Activated naive CD4-positive, alpha-beta T cell treated with anti-CD3 and anti-CD28 coated beads, Interleukin-2, amount 50 U/mL, for 16 hours (primary cell): ENCODE measurements at regions not wholly inside any gene's neighbourhood (a gene's known extent, or its start where the extent isn't known, plus 50 kb on each side); places are given as distances from the start of the nearest gene placed in this dataset.

Experiments
- DNase-seq: peaks from one replicate; pipeline ENCODE4 v3.0.0-alpha.2; 2020

- no peak for DNase-seq
Measured at GRCh38 chr4:27272217-27272616, 411.6 kb downstream of the STIM2 start.

DNA sequence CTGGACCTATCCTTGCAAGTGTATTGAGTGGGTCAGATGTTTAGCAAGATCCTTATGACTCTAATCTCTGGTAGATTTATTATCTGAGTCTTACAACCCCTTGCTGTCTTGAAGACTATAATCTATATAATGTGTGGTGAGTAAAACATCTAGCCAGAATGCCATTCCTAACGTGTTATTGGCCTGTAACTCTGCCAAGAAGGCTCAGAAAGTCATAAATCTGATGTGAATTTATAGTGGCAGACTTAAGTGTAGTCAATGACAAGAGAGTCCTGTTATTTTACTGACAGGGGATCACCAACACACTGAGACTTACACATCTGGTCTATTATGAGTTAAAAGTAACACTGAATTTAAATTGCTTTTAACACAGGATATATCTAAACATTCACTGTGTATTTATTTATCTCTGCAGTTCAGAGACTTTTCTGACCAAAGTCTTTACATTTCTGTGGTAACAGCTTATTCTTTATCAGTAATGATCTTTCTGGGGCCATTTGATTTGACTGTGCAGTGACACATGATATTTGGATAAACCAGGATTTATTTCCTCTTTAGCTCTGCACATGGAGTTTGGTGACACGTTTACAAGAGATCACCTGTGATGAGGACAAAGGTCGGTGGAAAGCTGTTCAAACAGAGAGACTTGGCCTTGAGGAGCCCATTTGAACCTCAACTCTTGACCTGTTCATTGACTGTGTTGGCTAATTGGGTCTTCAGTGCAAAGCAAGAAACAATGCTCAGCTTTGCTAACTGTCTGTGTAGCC is 415.8 kb downstream of the STIM2 start:
- no peak for DNase-seq

- DNase-seq: no peak
Measured at GRCh38 chr4:27278615-27279375, 418.2 kb downstream of the STIM2 start.

GRCh38 chr4:27288496-27288895 is 427.9 kb downstream of the STIM2 start:
- no peak for DNase-seq

- no peak for DNase-seq
Measured at GRCh38 chr4:27289704-27290103, 429.1 kb downstream of the STIM2 start.

GRCh38 chr4:27293831-27294230 is 433.2 kb downstream of the STIM2 start:
- no peak for DNase-seq

DNA sequence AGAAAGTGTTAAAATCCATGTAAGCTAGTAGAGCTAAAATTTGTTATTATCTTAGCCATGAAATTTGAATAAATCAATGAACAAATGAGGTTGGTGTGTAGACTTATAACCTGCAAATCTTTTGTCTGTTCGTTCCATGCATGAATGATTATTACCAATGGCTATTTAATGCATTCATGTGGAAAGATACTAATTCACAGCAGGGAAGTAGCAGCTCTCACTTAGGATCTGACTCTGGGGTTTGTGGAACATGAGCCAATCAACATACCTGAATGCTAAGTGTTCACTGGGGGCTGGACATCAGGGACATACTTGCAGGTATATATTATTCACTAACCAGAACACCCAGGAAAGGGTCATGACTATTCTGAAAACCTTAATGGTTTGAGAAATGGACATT is 444.1 kb downstream of the STIM2 start:
- DNase-seq: no peak

DNA sequence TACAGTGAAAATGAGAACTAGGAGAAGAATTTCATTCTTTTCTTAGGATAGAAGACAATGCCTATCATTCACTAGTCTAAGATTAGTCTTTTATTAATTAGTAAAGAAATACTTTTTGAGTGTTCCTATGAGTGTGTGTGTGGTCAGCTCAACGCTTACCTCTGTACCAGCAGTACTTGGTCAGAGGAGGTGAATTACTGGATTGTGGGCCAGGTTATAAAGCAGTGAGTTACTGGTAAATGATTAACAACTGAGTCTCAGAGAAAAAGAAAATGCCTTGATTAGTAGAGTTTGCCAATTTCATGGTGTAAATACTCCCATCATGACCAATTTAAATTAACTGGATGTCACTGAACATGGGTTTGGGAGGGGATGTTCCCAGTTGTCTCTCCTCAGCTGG is 444.6 kb downstream of the STIM2 start:
- DNase-seq: no peak

DNA sequence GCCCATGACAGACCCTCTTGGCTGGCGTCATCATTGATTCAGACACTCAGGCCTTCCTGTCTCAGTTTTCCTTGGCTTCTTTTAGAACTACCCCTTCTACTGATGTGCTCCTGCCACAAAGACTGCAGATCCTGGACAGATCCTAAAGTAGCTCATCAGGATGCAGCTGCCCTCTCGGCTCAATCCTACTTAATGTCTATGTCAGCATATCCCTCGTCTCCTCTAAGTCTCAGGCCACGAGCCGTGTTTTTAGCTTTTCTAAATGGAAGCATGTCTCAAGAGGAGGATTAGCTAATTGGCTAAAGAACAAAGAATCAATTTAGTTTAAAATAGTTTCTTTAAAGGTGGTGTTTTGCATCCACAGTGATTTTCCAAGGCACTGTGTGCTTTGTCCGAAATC is 447.7 kb downstream of the STIM2 start:
- no peak for DNase-seq

- no peak for DNase-seq
Measured at GRCh38 chr4:27315625-27316024, 455.0 kb downstream of the STIM2 start.

DNA sequence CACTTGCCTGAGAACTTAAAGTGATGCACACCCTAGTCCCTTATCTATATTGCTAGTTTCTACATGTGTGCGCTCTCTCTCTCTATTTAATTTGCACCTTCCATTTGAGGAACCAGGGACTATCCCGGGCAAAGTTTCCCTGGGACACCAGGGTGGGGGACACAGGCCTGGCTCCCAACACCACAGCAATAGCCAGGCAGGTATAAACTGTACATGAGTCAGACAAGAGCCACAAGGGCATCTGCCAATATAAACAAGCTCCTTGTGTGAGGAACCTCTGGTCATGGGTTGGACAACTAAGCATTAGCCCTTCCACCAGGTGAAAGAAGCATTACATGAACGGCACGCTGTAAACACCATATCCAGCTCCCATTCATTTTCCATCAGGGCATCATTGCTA is 455.5 kb downstream of the STIM2 start:
- DNase-seq: no peak

DNA sequence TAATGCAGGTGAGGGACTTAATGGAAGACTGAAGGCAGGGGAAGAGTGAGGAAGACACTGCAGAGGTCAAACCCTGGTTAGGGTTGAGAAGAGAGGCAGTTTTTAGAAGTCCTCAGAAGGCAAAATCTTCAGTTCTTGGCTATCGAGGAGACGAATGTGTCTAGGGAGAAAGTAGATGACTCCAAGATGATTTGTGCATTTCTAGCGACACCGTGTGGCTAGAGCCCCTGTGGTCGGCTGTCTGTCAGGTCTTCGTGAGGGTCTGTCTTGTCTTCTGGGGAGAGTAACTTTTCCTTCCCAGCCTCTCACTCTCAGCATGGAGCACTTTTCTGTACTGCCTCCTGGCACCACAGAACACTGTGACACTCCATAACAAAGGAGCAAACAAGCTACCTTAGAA is 458.1 kb downstream of the STIM2 start:
- no peak for DNase-seq

DNA sequence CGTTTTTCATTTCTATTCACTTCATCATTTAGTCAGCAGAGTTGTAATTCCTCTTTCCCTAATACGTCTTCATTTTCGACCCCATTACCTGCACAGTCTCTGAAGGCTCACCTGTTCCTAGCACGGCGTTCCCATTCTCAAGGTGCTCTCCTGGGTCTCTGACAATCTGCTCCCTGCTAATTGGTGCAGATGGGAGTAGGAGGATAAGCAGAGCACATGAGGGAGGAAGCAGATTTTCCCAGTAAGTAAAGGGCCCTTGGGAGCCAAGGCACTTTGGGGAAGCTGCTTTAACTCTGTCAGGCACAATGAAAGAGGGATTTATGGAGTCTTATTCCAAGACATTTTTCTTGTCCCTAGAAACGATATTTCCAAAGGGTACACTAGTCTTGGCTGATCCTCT is 466.4 kb downstream of the STIM2 start:
- DNase-seq: no peak

DNA sequence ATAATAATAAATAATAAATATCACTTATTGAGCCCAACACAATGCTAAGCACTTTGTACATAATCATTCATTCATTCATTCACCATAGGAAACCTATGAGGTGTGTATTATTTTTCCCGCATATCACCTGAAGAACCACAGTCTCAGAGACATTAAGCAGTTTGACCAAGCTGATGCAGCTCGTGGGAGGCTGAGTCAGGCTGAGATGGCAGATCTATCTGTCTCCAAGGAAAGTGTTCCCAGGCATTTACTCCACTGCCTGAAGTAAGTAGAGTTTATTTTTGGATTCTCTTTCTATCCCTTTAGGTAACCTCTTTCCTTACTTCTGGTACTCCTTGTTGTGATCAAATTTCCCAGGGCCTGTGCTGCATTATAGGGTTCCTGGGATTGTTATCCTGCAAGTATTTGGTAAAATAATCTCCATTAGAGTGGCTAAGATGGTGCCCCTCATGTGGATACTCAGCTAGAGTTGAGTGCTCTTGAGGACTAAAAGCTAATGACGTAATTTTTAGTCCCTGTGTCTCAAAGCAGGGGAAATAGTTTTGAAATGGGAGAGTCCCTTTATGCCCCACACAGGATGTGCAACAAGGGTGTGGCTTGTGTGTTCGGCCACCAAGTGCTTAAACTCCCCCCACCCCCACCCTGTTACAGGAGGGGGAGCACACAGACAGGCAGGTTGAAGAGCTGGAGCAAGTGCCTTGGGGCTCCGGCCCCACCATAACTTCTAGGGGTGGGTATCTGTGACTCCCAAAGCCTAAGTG is 467.0 kb downstream of the STIM2 start:
- DNase-seq: no peak

- no peak for DNase-seq
Measured at GRCh38 chr4:27338530-27338929, 477.9 kb downstream of the STIM2 start.

GRCh38 chr4:27343411-27343810 is 482.8 kb downstream of the STIM2 start:
- DNase-seq: no peak

- DNase-seq: no peak
Measured at GRCh38 chr4:27350161-27350560, 489.5 kb downstream of the STIM2 start.

DNA sequence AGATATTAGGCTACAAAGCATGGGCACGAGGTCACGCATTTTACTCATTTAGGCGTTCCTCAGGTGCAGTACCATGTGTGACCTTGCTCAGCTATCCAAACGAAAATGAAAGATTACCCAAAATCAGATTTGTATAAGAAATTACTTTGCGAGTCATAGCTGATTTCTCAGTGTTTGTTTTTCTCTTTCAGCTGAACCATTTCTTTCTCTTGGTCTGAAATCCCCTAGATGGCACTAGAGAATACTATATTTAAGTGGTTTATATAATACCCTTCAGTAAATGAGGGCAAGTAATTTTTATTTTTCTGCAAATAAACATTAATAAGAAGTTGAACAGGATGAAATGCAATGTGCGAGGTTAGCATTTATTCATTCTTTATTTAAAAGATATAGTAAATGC is 496.6 kb downstream of the STIM2 start:
- DNase-seq: no peak

DNA sequence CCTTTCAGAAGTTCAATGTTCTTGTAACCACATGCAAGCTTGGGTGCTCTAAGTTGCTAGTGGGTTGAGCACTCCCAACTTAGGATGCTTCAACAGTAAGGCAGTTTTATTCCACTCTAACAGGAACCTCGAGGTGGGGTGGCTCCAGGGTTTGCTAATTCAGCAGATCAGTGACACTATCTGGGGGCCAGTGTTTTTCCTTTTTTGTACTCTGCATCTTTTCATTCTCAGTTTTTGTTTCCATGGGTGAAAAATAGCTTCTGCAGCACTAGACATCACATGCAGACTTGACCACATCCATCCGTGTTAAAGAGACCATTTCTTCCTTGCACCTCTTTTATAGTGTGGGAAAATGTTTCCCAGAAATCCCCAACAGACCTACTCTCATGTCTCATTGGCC is 497.6 kb downstream of the STIM2 start:
- DNase-seq: no peak

DNA sequence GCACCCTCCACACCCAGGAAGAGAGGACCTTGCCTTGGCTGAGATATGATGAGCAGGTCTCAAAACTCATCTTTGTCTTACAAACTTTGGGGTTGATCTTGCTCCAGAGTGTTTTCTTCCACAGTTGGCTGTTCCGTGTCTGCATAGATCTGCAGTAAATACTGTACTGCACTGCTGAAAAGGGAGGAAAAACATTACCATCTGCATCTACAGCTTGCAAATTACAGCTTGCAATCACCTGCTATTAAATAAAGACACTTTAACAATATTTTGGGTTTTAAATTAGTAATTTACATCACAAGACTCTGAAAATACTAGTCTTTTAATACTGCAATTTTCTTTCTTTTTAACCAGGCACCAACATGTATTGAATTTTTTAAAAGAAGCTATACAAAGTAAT is 499.5 kb downstream of the STIM2 start:
- DNase-seq: no peak

DNA sequence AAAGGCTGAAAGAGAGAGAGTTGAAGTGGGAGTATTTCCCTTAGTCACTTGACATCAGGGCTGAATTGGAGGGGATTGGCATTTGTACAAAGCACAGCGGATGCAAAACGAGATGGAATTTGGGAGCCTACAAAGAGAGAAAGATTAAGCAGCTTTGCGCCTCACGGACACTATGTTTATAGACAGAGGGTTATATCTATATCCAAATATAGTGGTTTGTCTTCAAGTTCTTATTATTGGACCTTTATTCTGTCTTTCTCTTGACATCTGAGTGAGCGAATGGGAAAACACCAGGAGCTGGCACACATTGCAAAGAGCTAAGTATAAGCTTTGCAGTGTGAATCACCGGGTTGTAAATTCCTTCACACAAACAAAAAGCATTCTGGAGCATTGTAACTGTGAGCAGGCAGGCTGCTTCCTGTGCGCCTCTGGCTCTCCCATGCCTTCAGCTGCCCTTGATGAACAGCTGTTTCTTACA is 500.2 kb downstream of the STIM2 start:
- no peak for DNase-seq

- DNase-seq: no peak
Measured at GRCh38 chr4:27364509-27364908, 503.9 kb downstream of the STIM2 start.

DNA sequence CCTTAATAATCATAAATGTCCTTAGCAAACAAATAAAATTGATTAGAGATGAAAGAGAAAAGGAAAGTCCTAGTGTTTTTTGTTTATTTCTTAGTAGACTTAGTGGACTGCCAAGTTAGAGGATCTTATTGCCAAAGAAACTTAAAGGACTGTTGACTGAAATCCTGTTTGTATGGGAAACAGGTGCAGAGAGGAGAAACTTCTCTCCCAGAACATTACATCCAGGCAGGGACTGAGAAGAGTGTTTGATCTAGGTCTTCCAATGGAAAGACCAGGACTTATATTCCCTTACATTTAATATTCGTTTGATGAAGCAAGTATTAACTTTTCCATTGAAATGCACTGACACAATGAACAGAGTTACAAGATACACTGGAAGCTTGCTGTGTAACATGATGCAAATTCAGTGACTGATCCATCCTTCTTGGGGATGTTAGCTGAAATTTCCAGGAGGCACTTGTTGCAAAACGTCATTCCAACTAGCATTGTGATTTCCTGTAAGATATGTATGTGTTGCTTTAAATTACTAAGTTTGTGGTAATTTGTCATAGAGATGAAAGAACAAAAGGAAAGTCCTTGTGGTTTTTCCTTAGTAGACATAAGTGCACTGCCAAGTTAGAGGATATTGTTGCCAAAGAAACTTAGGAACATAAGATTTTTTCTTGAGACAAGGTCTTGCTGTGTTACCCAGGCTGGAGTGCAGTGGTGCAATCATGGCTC is 505.6 kb downstream of the STIM2 start:
- no peak for DNase-seq
